H9 (cell line): ENCODE measurements at regions not wholly inside any gene's neighbourhood (a gene's known extent, or its start where the extent isn't known, plus 50 kb on each side); places are given as distances from the start of the nearest gene placed in this dataset.

Source experiments
- DNase-seq: peaks from one replicate; pipeline ENCODE4 v3.0.0-alpha.2; 2017
- H2AFZ ChIP-seq: one replicate; pipeline ENCODE4 v1.6.1; 2013; ENCODE audit warnings: mild to moderate bottlenecking, low read length, control low read depth, moderate library complexity
- H2AK5ac ChIP-seq: 2 replicates; pipeline ENCODE4 v1.6.1; 2013; ENCODE audit warnings: low read length, control low read depth, mixed read lengths; ENCODE audit not compliant: insufficient read length
- H2BK120ac ChIP-seq: one replicate; pipeline ENCODE4 v1.6.1; 2013; ENCODE audit warnings: low read depth, mild to moderate bottlenecking, low read length, control low read depth, inconsistent platforms; ENCODE audit not compliant: poor library complexity, severe bottlenecking
- H2BK12ac ChIP-seq: 2 replicates; pipeline ENCODE4 v1.6.1; 2013; ENCODE audit warnings: low read length, control low read depth, mixed read lengths, low read depth; ENCODE audit not compliant: insufficient read length
- H2BK15ac ChIP-seq: 2 replicates; pipeline ENCODE4 v1.6.1; 2013; ENCODE audit warnings: low read depth, low read length, control low read depth
- H2BK20ac ChIP-seq: one replicate; pipeline ENCODE4 v1.6.1; 2013; ENCODE audit warnings: low read depth, mild to moderate bottlenecking, low read length, control low read depth, inconsistent platforms; ENCODE audit not compliant: poor library complexity, severe bottlenecking
- H2BK5ac ChIP-seq: 2 replicates; pipeline ENCODE4 v1.6.1; 2013; ENCODE audit warnings: low read length, control low read depth, mixed read lengths; ENCODE audit not compliant: insufficient read length
- H3K14ac ChIP-seq: 2 replicates; pipeline ENCODE4 v1.6.1; 2013; ENCODE audit warnings: low read length, control low read depth; ENCODE audit not compliant: insufficient read depth
- H3K18ac ChIP-seq: 2 replicates; pipeline ENCODE4 v1.6.1; 2013; ENCODE audit warnings: low read depth, mild to moderate bottlenecking, mixed read lengths, low read length, control low read depth; ENCODE audit not compliant: insufficient read length
- H3K23ac ChIP-seq: 2 replicates; pipeline ENCODE4 v1.6.1; 2013; ENCODE audit warnings: low read length, control low read depth, mixed read lengths, low read depth; ENCODE audit not compliant: insufficient read length
- H3K23me2 ChIP-seq: 2 replicates; pipeline ENCODE4 v1.6.1; 2013; ENCODE audit warnings: low read depth, mild to moderate bottlenecking, mixed read lengths, low read length, control low read depth; ENCODE audit not compliant: insufficient read length, poor library complexity, severe bottlenecking
- H3K27ac ChIP-seq: 2 replicates; pipeline ENCODE4 v1.5.1; 2013; ENCODE audit warnings: low read length, control low read depth, mixed read lengths, low read depth; ENCODE audit not compliant: insufficient read length
- H3K27me3 ChIP-seq: 2 replicates; pipeline ENCODE4 v1.6.1; 2013; ENCODE audit warnings: low read length, control low read depth, inconsistent platforms; ENCODE audit not compliant: insufficient read depth
- H3K4ac ChIP-seq: 2 replicates; pipeline ENCODE4 v1.6.1; 2013; ENCODE audit warnings: low read depth, mild to moderate bottlenecking, control low read depth, inconsistent platforms, low read length, moderate library complexity
- H3K4me1 ChIP-seq: 2 replicates; pipeline ENCODE4 v1.6.1; 2013; ENCODE audit warnings: low read length, control low read depth, inconsistent platforms; ENCODE audit not compliant: insufficient read depth
- H3K4me2 ChIP-seq: 2 replicates; pipeline ENCODE4 v1.6.1; 2013; ENCODE audit warnings: low read length, control low read depth, mixed read lengths; ENCODE audit not compliant: insufficient read length, insufficient read depth
- H3K56ac ChIP-seq: 2 replicates; pipeline ENCODE4 v1.6.1; 2013; ENCODE audit warnings: low read depth, mild to moderate bottlenecking, mixed read lengths, low read length, control low read depth; ENCODE audit not compliant: insufficient read length
- H3K79me1 ChIP-seq: 2 replicates; pipeline ENCODE4 v1.6.1; 2013; ENCODE audit warnings: low read depth, mild to moderate bottlenecking, moderate library complexity, low read length, control low read depth, inconsistent platforms; ENCODE audit not compliant: insufficient read depth, poor library complexity, severe bottlenecking
- H3K79me2 ChIP-seq: 2 replicates; pipeline ENCODE4 v1.6.1; 2013; ENCODE audit warnings: low read length, control low read depth, inconsistent platforms; ENCODE audit not compliant: insufficient read depth
- H3K9ac ChIP-seq: 2 replicates; pipeline ENCODE4 v1.6.1; 2013; ENCODE audit warnings: low read length, control low read depth, mixed read lengths; ENCODE audit not compliant: insufficient read length; ENCODE audit errors: extremely low read depth
- H3K9me3 ChIP-seq: one replicate; pipeline ENCODE4 v1.6.1; 2013; ENCODE audit warnings: low read depth, low read length, inconsistent platforms; ENCODE audit not compliant: control insufficient read depth
- H3T11ph ChIP-seq: one replicate; pipeline ENCODE4 v1.6.1; 2013; ENCODE audit warnings: mild to moderate bottlenecking, low read length, control low read depth, inconsistent platforms
- H4K20me1 ChIP-seq: one replicate; pipeline ENCODE4 v1.6.1; 2013; ENCODE audit not compliant: control insufficient read depth, insufficient read length, insufficient read depth
- H4K5ac ChIP-seq: 2 replicates; pipeline ENCODE4 v1.6.1; 2013; ENCODE audit warnings: low read depth, mild to moderate bottlenecking, mixed read lengths, low read length, control low read depth; ENCODE audit not compliant: insufficient read length
- H4K8ac ChIP-seq: replicated peaks from 2 replicates; pipeline ENCODE4 v1.6.1; 2013; ENCODE audit warnings: low read length, control low read depth, mixed read lengths, low read depth; ENCODE audit not compliant: insufficient read length
- H4K91ac ChIP-seq: 2 replicates; pipeline ENCODE4 v1.6.1; 2013; ENCODE audit warnings: low read depth, mild to moderate bottlenecking, moderate library complexity, mixed read lengths, low read length, control low read depth; ENCODE audit not compliant: insufficient read length
- H3K27ac Mint-ChIP-seq, 3 experiments: 2 replicates in 2 of 3; 3 replicates in 1 of 3; pipeline ENCODE4 v1.8.0; 2020 to 2021; ENCODE audit warnings: mixed read lengths in 3 of 3, mild to moderate bottlenecking in 1 of 3, moderate library complexity in 1 of 3
- H3K27me3 Mint-ChIP-seq: 2 replicates; pipeline ENCODE4 v1.8.0; 2021; ENCODE audit warnings: low read depth, mild to moderate bottlenecking, moderate library complexity, mixed read lengths
- H3K36me3 Mint-ChIP-seq, 3 experiments: 2 replicates in 2 of 3; 3 replicates in 1 of 3; pipeline ENCODE4 v1.8.0; 2020 to 2021; ENCODE audit warnings: low read depth in 3 of 3, mixed read lengths in 3 of 3; ENCODE audit not compliant: insufficient read depth in 1 of 3
- H3K4me1 Mint-ChIP-seq, 2 experiments: 2 replicates each; pipeline ENCODE4 v1.8.0; 2020; ENCODE audit warnings: mixed read lengths in 2 of 2
- H3K4me3 Mint-ChIP-seq, 2 experiments: 2 replicates in 1 of 2; 3 replicates in 1 of 2; pipeline ENCODE4 v1.8.0; 2020 to 2021; ENCODE audit warnings: mild to moderate bottlenecking in 2 of 2, mixed read lengths in 2 of 2, moderate library complexity in 1 of 2
- H3K9me3 Mint-ChIP-seq, 2 experiments: 2 replicates in 1 of 2; 3 replicates in 1 of 2; pipeline ENCODE4 v1.8.0; 2020; ENCODE audit warnings: mild to moderate bottlenecking in 2 of 2, mixed read lengths in 2 of 2, moderate library complexity in 1 of 2
- WGBS: extraction: QIAGEN DNeasy Blood & Tissue Kit; methylation state at CpG from one replicate; pipeline ENCODE4 v1.1.7; 2013; ENCODE audit warnings: missing lambda C conversion rate, low lambda C conversion rate, mixed read lengths; ENCODE audit not compliant: insufficient read length; ENCODE audit errors: extremely low coverage; 5-methylcytosine and 5-hydroxymethylcytosine counted together
- TF ChIP-seq, protein P1 (sequence below): fragments of 200-600 bp; sonication (generic); conservative IDR thresholded peaks from 3 replicates; pipeline ENCODE4 v1.8.0; 2021; ENCODE audit warnings: antibody characterized with exemption, mild to moderate bottlenecking

DNA sequence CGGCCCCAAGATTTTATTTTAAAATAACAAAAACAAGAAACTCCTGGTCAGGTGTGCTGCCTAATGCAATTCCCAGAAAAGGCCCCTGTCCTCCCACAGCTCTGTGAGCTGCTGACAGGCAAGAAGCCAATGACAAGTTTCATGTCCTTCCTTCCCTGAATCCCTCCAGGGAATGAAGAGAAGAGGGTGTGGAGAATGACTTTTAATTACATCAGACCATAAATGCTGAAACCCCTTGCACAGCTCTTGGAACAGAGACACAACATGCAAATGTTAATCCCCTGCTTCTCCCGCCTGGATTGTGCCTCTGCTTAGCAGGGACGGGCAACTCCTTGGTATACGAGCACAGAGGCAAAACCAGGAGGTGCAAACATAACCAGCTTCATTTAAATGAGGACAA is 228.1 kb upstream of the CAMK1G start:
- Histone ChIP-seq H3K18ac (no peak overlapping the region), H3T11ph (no peak overlapping the region), H4K20me1 (no peaks in the 10 kb centered on the region), H2BK5ac (no peak overlapping the region), H3K56ac (no peak overlapping the region), H3K4me1 (peaks cover 6% of the 10 kb centered on the region; the same call in 1 of the 2 replicates), H3K79me1 (no peaks in the 10 kb centered on the region), H4K91ac (no peak overlapping the region), H2AFZ (no peak overlapping the region), H3K27me3 (no peaks in the 10 kb centered on the region), H2BK12ac (no peak overlapping the region), H2BK20ac (no peak overlapping the region), H3K27ac (no peak overlapping the region), H2AK5ac (no peak overlapping the region), H3K4me2 (no peak overlapping the region), H3K23ac (no peak overlapping the region), H3K9ac (no peak overlapping the region), H3K14ac (no peak overlapping the region), H3K9me3 (no peaks in the 10 kb centered on the region), H3K23me2 (no peaks in the 10 kb centered on the region), H3K79me2 (no peaks in the 10 kb centered on the region), H4K8ac (no peak overlapping the region), H2BK15ac (no peak overlapping the region), H3K4ac (no peak overlapping the region), H4K5ac (no peak overlapping the region), H2BK120ac (no peak overlapping the region)
- WGBS = no CpG with 5 or more reads among the region's 4 CpGs
- peak overlapping the region in 1 of 3 experiments; percentile 76; a peak in 2 of 7 replicates for H3K27ac Mint-ChIP-seq
- peaks cover 46 to 48% of the 10 kb centered on the region in 2 experiments for H3K4me1 Mint-ChIP-seq
- no peak for DNase-seq
- H3K9me3 Mint-ChIP-seq = no peaks in the 10 kb centered on the region; a peak in 1 of 5 replicates
- H3K36me3 Mint-ChIP-seq = no peaks in the 10 kb centered on the region
- no peaks in the 10 kb centered on the region for H3K27me3 Mint-ChIP-seq
- no peak overlapping the region for H3K4me3 Mint-ChIP-seq
- TF ChIP-seq, protein P1, sequence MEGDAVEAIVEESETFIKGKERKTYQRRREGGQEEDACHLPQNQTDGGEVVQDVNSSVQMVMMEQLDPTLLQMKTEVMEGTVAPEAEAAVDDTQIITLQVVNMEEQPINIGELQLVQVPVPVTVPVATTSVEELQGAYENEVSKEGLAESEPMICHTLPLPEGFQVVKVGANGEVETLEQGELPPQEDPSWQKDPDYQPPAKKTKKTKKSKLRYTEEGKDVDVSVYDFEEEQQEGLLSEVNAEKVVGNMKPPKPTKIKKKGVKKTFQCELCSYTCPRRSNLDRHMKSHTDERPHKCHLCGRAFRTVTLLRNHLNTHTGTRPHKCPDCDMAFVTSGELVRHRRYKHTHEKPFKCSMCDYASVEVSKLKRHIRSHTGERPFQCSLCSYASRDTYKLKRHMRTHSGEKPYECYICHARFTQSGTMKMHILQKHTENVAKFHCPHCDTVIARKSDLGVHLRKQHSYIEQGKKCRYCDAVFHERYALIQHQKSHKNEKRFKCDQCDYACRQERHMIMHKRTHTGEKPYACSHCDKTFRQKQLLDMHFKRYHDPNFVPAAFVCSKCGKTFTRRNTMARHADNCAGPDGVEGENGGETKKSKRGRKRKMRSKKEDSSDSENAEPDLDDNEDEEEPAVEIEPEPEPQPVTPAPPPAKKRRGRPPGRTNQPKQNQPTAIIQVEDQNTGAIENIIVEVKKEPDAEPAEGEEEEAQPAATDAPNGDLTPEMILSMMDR = no peak
